PFSK-1 (cell line): ENCODE measurements at regions not wholly inside any gene's neighbourhood (a gene's known extent, or its start where the extent isn't known, plus 50 kb on each side); places are given as distances from the start of the nearest gene placed in this dataset.

Source experiments
- FOXP2 ChIP-seq: optimal IDR thresholded peaks from 2 replicates; pipeline ENCODE3; 2011; ENCODE audit warnings: borderline replicate concordance, control low read depth, inconsistent platforms; ENCODE audit not compliant: insufficient read depth; ENCODE audit errors: extremely low read length, extremely low read depth
- POLR2AphosphoS5 ChIP-seq: IDR thresholded peaks from 2 replicates; pipeline ENCODE4 v1.6.1; 2012; ENCODE audit warnings: low read depth, mild to moderate bottlenecking, control low read depth, low read length, moderate library complexity
- REST ChIP-seq, 2 experiments: IDR thresholded peaks; 2 replicates each; pipeline versions ENCODE4 v1.6.1 to v1.8.0; 2011 to 2012; ENCODE audit warnings: low read depth in 2 of 2, low read length in 2 of 2, control low read depth in 1 of 2, inconsistent platforms in 1 of 2, mild to moderate bottlenecking in 1 of 2, moderate library complexity in 1 of 2; ENCODE audit not compliant: insufficient read depth in 1 of 2
- SIN3A ChIP-seq: IDR thresholded peaks from 2 replicates; pipeline ENCODE4 v1.6.1; 2012; ENCODE audit warnings: mild to moderate bottlenecking, low read length, moderate library complexity, borderline replicate concordance; ENCODE audit not compliant: insufficient read depth
- TAF1 ChIP-seq: IDR thresholded peaks from 2 replicates; pipeline ENCODE4 v1.6.1; 2012; ENCODE audit warnings: low read length, control low read depth, borderline replicate concordance; ENCODE audit not compliant: insufficient read depth

DNA sequence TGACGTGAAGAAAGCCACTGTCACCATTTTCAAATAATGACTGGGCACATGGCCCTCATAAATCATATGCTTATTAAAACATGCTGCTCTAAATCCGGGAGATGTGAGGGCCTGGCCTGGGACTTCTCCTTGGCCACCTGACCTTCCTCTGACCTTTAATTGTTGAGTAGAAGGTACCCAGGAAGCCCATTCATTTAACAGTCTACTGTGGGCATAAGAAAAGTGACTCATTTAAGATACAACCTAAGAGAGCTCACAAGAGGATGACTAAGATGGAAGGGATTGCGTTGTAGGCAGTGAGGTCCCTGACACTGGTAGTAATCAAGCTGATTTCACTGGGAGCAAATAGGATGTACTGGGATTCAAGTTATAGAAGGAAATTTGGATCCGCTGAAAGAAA is 203.4 kb upstream of the GPR26 start:
- TF ChIP-seq REST (IDR thresholded peaks at IDR 0.05; ENCODE audit: insufficient read depth in 1 of 2, low read depth in 2 of 2, low read length in 2 of 2) (no peak), SIN3A (no peak), FOXP2 (no peak), POLR2AphosphoS5 (no peak), TAF1 (no peak)

DNA sequence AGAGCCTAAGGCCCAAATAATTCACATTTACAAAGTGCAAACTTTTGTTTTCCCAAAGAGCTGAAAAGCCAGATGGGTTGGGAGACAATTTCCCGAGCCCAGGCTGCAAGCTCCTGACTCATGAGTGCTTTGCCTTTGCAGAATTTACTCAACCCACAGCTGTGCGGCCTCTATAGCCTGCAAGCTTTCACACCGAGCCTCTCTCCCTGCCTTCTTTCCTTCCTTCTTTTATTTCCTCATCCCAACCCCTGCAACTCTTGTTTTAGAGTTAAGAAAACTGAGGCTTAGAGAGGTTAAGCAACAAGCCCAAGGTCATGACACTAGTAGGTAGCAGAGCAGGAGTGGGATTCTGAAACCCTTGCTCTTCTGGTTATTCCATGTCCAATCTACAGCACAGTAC is 203.0 kb upstream of the GPR26 start:
- TF ChIP-seq FOXP2, result no peak
- TF ChIP-seq SIN3A, result no peak
- no peak for TF ChIP-seq TAF1
- TF ChIP-seq REST (IDR thresholded peaks at IDR 0.05; ENCODE audit: insufficient read depth in 1 of 2, low read depth in 2 of 2, low read length in 2 of 2), result no peak
- no peak for TF ChIP-seq POLR2AphosphoS5

DNA sequence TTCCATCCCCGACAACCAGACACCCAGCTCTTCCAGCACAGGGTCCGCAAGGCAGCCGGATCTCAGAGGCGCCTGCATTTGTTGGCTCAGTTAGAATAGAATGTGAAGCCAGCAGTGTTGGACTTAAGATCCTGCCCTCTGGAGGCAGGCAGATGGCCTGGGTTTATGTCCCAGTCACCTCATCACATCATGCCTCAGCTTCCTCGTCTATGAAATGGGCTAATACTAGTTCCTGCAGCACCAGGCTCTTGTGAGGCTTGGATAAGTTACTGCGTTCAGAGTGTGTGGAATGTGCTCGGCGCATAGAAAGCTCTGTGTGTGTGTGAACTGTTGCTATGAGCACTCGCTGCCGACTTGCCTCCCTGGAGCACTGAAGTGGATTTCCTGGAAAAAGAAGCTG is 202.5 kb upstream of the GPR26 start:
- TF ChIP-seq FOXP2 (no peak), REST (IDR thresholded peaks at IDR 0.05; ENCODE audit: insufficient read depth in 1 of 2, low read depth in 2 of 2, low read length in 2 of 2) (no peak), POLR2AphosphoS5 (no peak)

DNA sequence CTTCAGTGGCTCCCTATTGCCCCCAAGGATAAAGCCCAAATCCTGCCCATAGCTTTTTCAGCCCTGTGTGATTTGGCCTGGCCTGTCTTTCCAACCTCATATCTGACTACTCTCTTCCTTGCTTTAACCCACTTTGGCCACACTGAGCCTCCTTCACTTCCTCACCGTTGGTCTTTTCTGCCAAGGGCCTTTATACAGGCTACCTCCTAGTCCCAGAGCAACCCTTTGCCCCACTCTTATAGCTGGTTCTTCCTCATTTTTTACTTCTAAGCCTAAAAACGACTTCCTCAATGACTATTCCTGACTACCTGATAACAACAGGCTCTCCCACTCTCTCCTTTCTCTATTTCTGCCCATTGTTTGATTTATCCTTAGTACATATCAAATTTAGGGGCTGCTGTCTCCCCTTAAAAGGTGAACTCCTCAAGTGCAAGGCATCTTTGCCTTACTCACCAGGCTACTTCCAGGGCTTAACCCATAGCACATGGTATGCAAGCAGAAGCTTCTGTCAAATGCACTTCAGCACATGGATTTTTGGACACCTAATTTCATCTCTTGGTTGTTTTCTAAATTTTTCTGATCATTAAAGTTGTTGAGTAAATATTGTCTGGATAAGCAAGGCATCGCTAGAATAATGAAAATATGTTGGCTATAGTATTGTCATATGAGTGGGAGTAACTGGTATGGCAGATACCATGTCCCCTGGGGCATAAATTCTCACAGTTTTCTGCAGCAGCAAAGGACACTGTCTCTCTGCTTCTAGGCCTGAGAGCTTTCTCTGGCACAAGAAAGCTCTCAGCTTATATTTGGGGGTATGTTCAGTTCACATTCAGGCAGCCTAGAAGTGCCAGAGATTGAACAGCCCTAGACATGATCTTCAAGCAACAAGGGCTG is 201.5 kb upstream of the GPR26 start:
- TF ChIP-seq FOXP2 (no peak), POLR2AphosphoS5 (no peak), SIN3A (no peak), REST (IDR thresholded peaks at IDR 0.05; ENCODE audit: insufficient read depth in 1 of 2, low read depth in 2 of 2, low read length in 2 of 2) (no peak), TAF1 (no peak)

GRCh38 chr10:123470336-123470921 is 195.7 kb upstream of the GPR26 start:
- no peak for TF ChIP-seq SIN3A
- TF ChIP-seq FOXP2, result no peak
- TF ChIP-seq TAF1, result no peak
- no peak for TF ChIP-seq POLR2AphosphoS5
- TF ChIP-seq REST (IDR thresholded peaks at IDR 0.05; ENCODE audit: insufficient read depth in 1 of 2, low read depth in 2 of 2, low read length in 2 of 2), result no peak
